ENCODE measurements at regions not wholly inside any gene's neighbourhood (a gene's known extent, or its start where the extent isn't known, plus 50 kb on each side); places are given as distances from the start of the nearest gene placed in this dataset.
"Not testable (repeated sequence)": the region's sequence is repeated elsewhere in the genome, so short reads cannot be mapped to it uniquely, and the experiment has no call there.

GRCh38 chr5:125053179-125053578 lies 306.7 kb upstream of the ZNF608 start:
- no peak for DNase-seq

GRCh38 chr5:125054146-125054545 lies 307.7 kb upstream of the ZNF608 start:
- DNase-seq: no peak

- DNase-seq: no peak
These were observed 310.4 kb upstream of the ZNF608 start for GRCh38 chr5:125056671-125057485.

GRCh38 chr5:125057912-125058826 lies 311.7 kb upstream of the ZNF608 start:
- DNase-seq: peak in 1 of 2 experiments; percentile 8

- DNase-seq: peak; percentile 47
These were observed 313.0 kb upstream of the ZNF608 start for GRCh38 chr5:125059255-125060002.

GRCh38 chr5:125061726-125062125 lies 315.3 kb upstream of the ZNF608 start:
- no peak for DNase-seq

GRCh38 chr5:125064621-125065438 lies 318.4 kb upstream of the ZNF608 start:
- no peak for DNase-seq

- no peak for DNase-seq
These were observed 319.3 kb upstream of the ZNF608 start for GRCh38 chr5:125065741-125066140.

- DNase-seq: no peak
These were observed 324.5 kb upstream of the ZNF608 start for GRCh38 chr5:125070961-125071360.

GRCh38 chr5:125073090-125073489 lies 326.7 kb upstream of the ZNF608 start:
- DNase-seq: no peak

- DNase-seq: no peak
These were observed 329.1 kb upstream of the ZNF608 start for GRCh38 chr5:125075567-125075966.

GRCh38 chr5:125079028-125079427 lies 332.6 kb upstream of the ZNF608 start:
- DNase-seq: not testable (repeated sequence)

- no peak for DNase-seq
These were observed 334.7 kb upstream of the ZNF608 start for GRCh38 chr5:125081101-125081500.

GRCh38 chr5:125083981-125084380 lies 337.5 kb upstream of the ZNF608 start:
- no peak for DNase-seq

- DNase-seq: no peak
These were observed 339.5 kb upstream of the ZNF608 start for GRCh38 chr5:125085797-125086505.

- no peak for DNase-seq
These were observed 342.2 kb upstream of the ZNF608 start for GRCh38 chr5:125088522-125089105.

GRCh38 chr5:125092138-125092537 lies 345.7 kb upstream of the ZNF608 start:
- DNase-seq: not testable (repeated sequence)

GRCh38 chr5:125093776-125094175 lies 347.3 kb upstream of the ZNF608 start:
- DNase-seq: no peak

GRCh38 chr5:125100342-125100741 lies 353.9 kb upstream of the ZNF608 start:
- no peak for DNase-seq

GRCh38 chr5:125100951-125101350 lies 354.5 kb upstream of the ZNF608 start:
- no peak for DNase-seq

GRCh38 chr5:125103459-125103858 lies 357.0 kb upstream of the ZNF608 start:
- no peak for DNase-seq

Measured in NCI-H1930 (cell line).